PC-3 (cell line): ENCODE measurements at regions not wholly inside any gene's neighbourhood (a gene's known extent, or its start where the extent isn't known, plus 50 kb on each side); places are given as distances from the start of the nearest gene placed in this dataset.
A peak's percentile ranks its signal among the peaks of the same experiment; 100 is the strongest.

ENCODE experiments used
- ATAC-seq: fragments of 200-7000 bp; cut with Tn5 transposase; 2 replicates; pipeline ENCODE4 v1.9.1; 2020; ENCODE audit warnings: mild to moderate bottlenecking, moderate library complexity
- BruUV-seq: library from RNA; stranded (reverse); fragments of 400-500 nt; replicated peaks from 2 replicates; lab custom pipeline; 2021; lab: Mats Ljungman, UMichigan
- CTCF ChIA-PET: fragments of 300-600 bp; sonication (Branson Sonifier 250); formaldehyde crosslinking; loops from one replicate; lab custom pipeline; 2022; ENCODE audit warnings: antibody characterized with exemption; lab: Charles Lee
- POLR2A ChIA-PET: fragments of 300-600 bp; sonication (Branson Sonifier 250); formaldehyde crosslinking; loops from one replicate; lab custom pipeline; 2022; ENCODE audit warnings: antibody characterized with exemption; ENCODE audit not compliant: unreplicated experiment; lab: Charles Lee
- DNase-seq: peaks from one replicate; pipeline ENCODE4 v3.0.0-alpha.2; 2015
- H2AFZ ChIP-seq: fragments of 300-600 bp; sonication (generic); 2 replicates; pipeline ENCODE4 v1.6.0; 2016; ENCODE audit warnings: antibody characterized with exemption, low read length
- H3F3A ChIP-seq: fragments of 300-600 bp; sonication (generic); one replicate; pipeline ENCODE4 v1.6.0; 2017; ENCODE audit warnings: antibody characterized with exemption, low read length, control low read depth, mild to moderate bottlenecking; ENCODE audit not compliant: unreplicated experiment
- H3K27ac ChIP-seq: fragments of 300-600 bp; sonication (generic); 2 replicates; pipeline ENCODE4 v1.5.1; 2016; ENCODE audit warnings: mild to moderate bottlenecking, low read length
- H3K27me3 ChIP-seq: fragments of 300-600 bp; sonication (generic); 2 replicates; pipeline ENCODE4 v1.6.1; 2016; ENCODE audit warnings: low read length, mixed read lengths
- H3K36me3 ChIP-seq: fragments of 300-600 bp; sonication (generic); 2 replicates; pipeline ENCODE4 v1.6.1; 2016; ENCODE audit warnings: low read depth, mixed run types, low read length, mixed read lengths
- H3K4me1 ChIP-seq: fragments of 300-600 bp; sonication (generic); 2 replicates; pipeline ENCODE4 v1.5.1; 2016; ENCODE audit warnings: low read length; ENCODE audit not compliant: insufficient read depth
- H3K4me2 ChIP-seq: fragments of 300-600 bp; sonication (generic); 2 replicates; pipeline ENCODE4 v1.6.0; 2016; ENCODE audit warnings: low read length
- H3K4me3 ChIP-seq: fragments of 300-600 bp; sonication (generic); 2 replicates; pipeline ENCODE4 v1.5.1; 2016; ENCODE audit warnings: mild to moderate bottlenecking, low read length, mixed read lengths
- H3K79me2 ChIP-seq: fragments of 300-600 bp; sonication (generic); 2 replicates; pipeline ENCODE4 v1.6.1; 2017; ENCODE audit warnings: low read length, mixed read lengths
- H3K9ac ChIP-seq: fragments of 300-600 bp; sonication (generic); 2 replicates; pipeline ENCODE4 v1.6.0; 2016; ENCODE audit warnings: mild to moderate bottlenecking, low read length
- H3K9me2 ChIP-seq: fragments of 300-600 bp; sonication (generic); replicated peaks from 2 replicates; pipeline ENCODE4 v1.6.1; 2016; ENCODE audit warnings: mixed run types, low read length, mixed read lengths
- H3K9me3 ChIP-seq: fragments of 300-600 bp; sonication (generic); 2 replicates; pipeline ENCODE4 v1.6.1; 2016; ENCODE audit warnings: low read length, mixed read lengths
- H4K20me1 ChIP-seq: fragments of 300-600 bp; sonication (generic); 2 replicates; pipeline ENCODE4 v1.6.1; 2016; ENCODE audit warnings: low read length, mixed read lengths
- CTCF ChIP-seq: fragments of 300-600 bp; sonication (generic); conservative IDR thresholded peaks from 2 replicates; pipeline ENCODE4 v1.5.1; 2017; ENCODE audit warnings: antibody characterized with exemption, low read depth, mild to moderate bottlenecking, low read length
- EZH2 ChIP-seq: fragments of 300-600 bp; sonication (generic); IDR thresholded peaks from one replicate; pipeline ENCODE4 v1.6.1; 2017; ENCODE audit warnings: antibody characterized with exemption, mild to moderate bottlenecking, low read length; ENCODE audit not compliant: unreplicated experiment
- EZH2phosphoT487 ChIP-seq: fragments of 300-600 bp; sonication (generic); IDR thresholded peaks from 2 replicates; pipeline ENCODE4 v1.6.1; 2018; ENCODE audit warnings: mild to moderate bottlenecking, antibody characterized with exemption, low read length, borderline replicate concordance
- intact Hi-C: fragments of 100-400 bp; cut with micrococcal nuclease; formaldehyde crosslinking; loops from 2 replicates; pipeline ENCODE4 v1.9.0; 2023

GRCh38 chr5:18802336-18802735, 1168.1 kb downstream of the TAF11L14 start:
- no peaks in the 10 kb centered on the region for H3F3A ChIP-seq
- H3K9me3 ChIP-seq, result no peaks in the 10 kb centered on the region
- POLR2A ChIA-PET, result no interaction called here
- H3K9me2 ChIP-seq, result no peaks in the 10 kb centered on the region
- BruUV-seq, result no TSS peak
- intact Hi-C loops, result no loop called here
- H3K36me3 ChIP-seq, result no peaks in the 10 kb centered on the region
- H2AFZ ChIP-seq, result no peak overlapping the region
- H3K4me1 ChIP-seq, result no peaks in the 10 kb centered on the region
- ATAC-seq (no peak; the same call in 1 of the 2 replicates), DNase-seq (peak; percentile 58)
- H3K4me2 ChIP-seq, result no peak overlapping the region
- H3K4me3 ChIP-seq, result no peak overlapping the region
- no peaks in the 10 kb centered on the region for H3K79me2 ChIP-seq
- CTCF ChIA-PET, result no interaction called here
- no peaks in the 10 kb centered on the region for H4K20me1 ChIP-seq
- TF ChIP-seq EZH2phosphoT487 (no peak), CTCF (no peak), EZH2 (no peak)
- no peaks in the 10 kb centered on the region for H3K27me3 ChIP-seq
- no peak overlapping the region for H3K9ac ChIP-seq
- H3K27ac ChIP-seq, result no peak overlapping the region

- DNase-seq, result no peak
- BruUV-seq, result no TSS peak
- Histone ChIP-seq H4K20me1 (no peaks in the 10 kb centered on the region), H3K9ac (no peak overlapping the region), H3K36me3 (no peaks in the 10 kb centered on the region), H3K9me3 (no peaks in the 10 kb centered on the region), H3K4me1 (no peaks in the 10 kb centered on the region), H3K27me3 (no peaks in the 10 kb centered on the region), H2AFZ (no peak overlapping the region), H3K9me2 (no peaks in the 10 kb centered on the region), H3K4me2 (no peak overlapping the region), H3K79me2 (no peaks in the 10 kb centered on the region), H3F3A (no peaks in the 10 kb centered on the region), H3K4me3 (no peak overlapping the region), H3K27ac (no peak overlapping the region)
- intact Hi-C loops, result no loop called here
- ATAC-seq, result no peak
- CTCF ChIA-PET, result no interaction called here
- POLR2A ChIA-PET, result no interaction called here
- TF ChIP-seq EZH2phosphoT487 (no peak), CTCF (no peak), EZH2 (no peak)
These were observed 1171.1 kb downstream of the TAF11L14 start for GRCh38 chr5:18805376-18805775.

GRCh38 chr5:18807256-18808149, 1173.2 kb downstream of the TAF11L14 start:
- ATAC-seq, result no peak
- CTCF ChIA-PET, result no interaction called here
- Histone ChIP-seq H3K36me3 (no peaks in the 10 kb centered on the region), H2AFZ (no peak overlapping the region), H3K79me2 (no peaks in the 10 kb centered on the region), H3K4me1 (no peaks in the 10 kb centered on the region), H3K27ac (no peak overlapping the region), H3K9ac (no peak overlapping the region), H3K9me2 (no peaks in the 10 kb centered on the region), H4K20me1 (no peaks in the 10 kb centered on the region), H3K4me3 (no peak overlapping the region), H3K9me3 (no peaks in the 10 kb centered on the region), H3K4me2 (no peak overlapping the region), H3K27me3 (no peaks in the 10 kb centered on the region), H3F3A (no peaks in the 10 kb centered on the region)
- POLR2A ChIA-PET, result no interaction called here
- BruUV-seq, result no TSS peak
- intact Hi-C loops, result no loop called here
- TF ChIP-seq CTCF, result no peak
- no peak for TF ChIP-seq EZH2
- TF ChIP-seq EZH2phosphoT487, result no peak
- DNase-seq, result no peak
